ENCODE measurements at regions not wholly inside any gene's neighbourhood (a gene's known extent, or its start where the extent isn't known, plus 50 kb on each side); places are given as distances from the start of the nearest gene placed in this dataset.

DNA sequence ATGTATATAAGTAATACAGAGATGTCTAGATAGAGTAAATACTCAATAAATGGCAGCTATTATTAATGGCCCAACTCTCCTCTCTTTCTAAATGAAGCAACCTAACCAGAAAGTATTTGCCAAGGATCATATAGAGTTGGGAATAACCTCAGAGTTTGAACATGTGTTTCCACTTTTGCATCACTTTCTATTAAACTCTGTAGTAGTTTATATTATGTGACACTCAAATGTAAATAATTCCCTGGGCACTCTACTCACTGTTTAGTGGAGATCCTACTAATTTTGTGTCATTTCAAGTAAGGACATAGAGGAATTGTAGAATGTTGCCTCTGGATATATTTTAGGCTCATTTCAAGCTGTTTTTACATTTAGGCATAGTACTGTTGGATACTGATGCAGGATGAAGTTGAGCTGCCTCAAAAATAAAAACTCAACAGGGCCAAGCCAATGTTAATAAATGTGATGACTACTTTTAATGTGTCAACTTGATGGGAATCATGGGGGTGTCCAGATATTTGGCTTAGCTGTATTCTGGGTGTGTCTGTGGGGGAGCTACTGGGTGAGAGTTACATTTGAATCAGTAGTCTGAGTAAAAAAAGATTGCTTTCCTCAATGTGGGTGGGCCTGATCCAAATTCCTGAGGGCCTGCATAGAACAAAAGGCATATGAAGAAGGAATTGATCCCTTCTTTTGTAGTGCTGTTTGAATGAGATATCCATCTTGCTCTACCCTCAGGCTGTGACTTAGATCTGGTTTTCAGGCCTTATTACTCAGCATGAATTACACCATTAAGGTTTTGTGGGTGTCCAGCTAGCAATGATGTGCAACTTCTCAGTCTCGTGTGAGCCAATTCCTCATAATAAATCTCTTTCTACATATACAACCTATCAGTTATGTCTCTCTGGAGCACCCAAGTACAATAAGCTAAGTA, 1368.2 kb downstream of the STIM2 start:
- Histone ChIP-seq H3K27ac (no peak overlapping the region), H3K9ac (ENCODE audit: insufficient read length) (no peak overlapping the region), H3K36me3 (ENCODE audit: insufficient read depth, low read length) (no peaks in the 10 kb centered on the region), H3K4me3 (no peak overlapping the region), H3K9me3 (ENCODE audit: low read depth, low read length) (no peaks in the 10 kb centered on the region)
- no peak for TF ChIP-seq EZH2 (IDR thresholded peaks at IDR 0.05)
- TF ChIP-seq POLR2AphosphoS5 (IDR thresholded peaks at IDR 0.05; ENCODE audit: borderline replicate concordance, low read depth, low read length), result no peak
- no peak for TF ChIP-seq FOXP2 (optimal IDR thresholded peaks at IDR 0.05; ENCODE audit: control extremely low read depth, extremely low read length, insufficient read depth)
- no peak for DNase-seq (ENCODE audit: low read depth, low spot score)

DNA sequence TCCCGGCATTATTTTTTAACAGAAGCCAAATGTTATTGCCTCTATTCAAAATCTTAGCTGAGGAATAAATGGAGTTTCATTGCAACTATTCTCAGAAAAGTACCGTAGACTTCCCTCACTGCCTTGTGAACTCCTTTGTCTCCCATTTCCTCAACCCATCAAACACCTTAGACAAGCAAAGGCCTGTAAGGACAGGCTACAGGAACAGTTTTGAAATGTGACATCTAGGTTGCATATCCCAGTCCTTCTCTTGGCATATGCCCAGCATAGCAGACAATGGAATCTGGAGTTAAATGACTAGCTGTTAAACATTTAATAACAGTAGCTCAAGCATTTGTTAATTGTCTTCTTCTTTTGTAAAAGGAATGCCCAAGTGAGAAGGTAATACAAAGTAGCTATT, 1371.7 kb downstream of the STIM2 start:
- Histone ChIP-seq H3K9me3 (ENCODE audit: low read depth, low read length) (no peaks in the 10 kb centered on the region), H3K27ac (no peak overlapping the region), H3K4me3 (no peak overlapping the region), H3K36me3 (ENCODE audit: insufficient read depth, low read length) (no peaks in the 10 kb centered on the region), H3K9ac (ENCODE audit: insufficient read length) (no peak overlapping the region)
- TF ChIP-seq FOXP2 (optimal IDR thresholded peaks at IDR 0.05; ENCODE audit: control extremely low read depth, extremely low read length, insufficient read depth), result no peak
- no peak for TF ChIP-seq EZH2 (IDR thresholded peaks at IDR 0.05)
- no peak for TF ChIP-seq POLR2AphosphoS5 (IDR thresholded peaks at IDR 0.05; ENCODE audit: borderline replicate concordance, low read depth, low read length)
- DNase-seq (ENCODE audit: low read depth, low spot score), result no peak

DNA sequence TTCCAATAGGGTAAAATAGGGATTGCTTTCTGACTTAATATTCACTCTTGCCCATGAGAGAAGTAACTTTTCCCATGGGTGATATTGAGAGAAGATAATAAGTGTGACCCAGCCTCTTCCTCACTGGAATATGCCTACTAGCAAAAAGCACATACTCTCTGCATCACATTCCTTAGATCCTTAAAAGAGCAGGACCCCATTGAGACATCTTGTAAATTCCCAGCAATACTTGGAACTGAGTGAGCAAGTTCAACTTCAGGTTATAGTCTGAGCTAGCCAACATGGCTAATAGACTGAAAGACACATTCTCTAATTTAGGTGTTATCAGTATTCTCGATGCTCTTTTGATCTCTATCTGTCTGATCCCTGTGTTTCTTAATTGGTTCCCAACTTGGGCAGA, 1372.3 kb downstream of the STIM2 start:
- TF ChIP-seq FOXP2 (optimal IDR thresholded peaks at IDR 0.05; ENCODE audit: control extremely low read depth, extremely low read length, insufficient read depth) (no peak), EZH2 (IDR thresholded peaks at IDR 0.05) (no peak), POLR2AphosphoS5 (IDR thresholded peaks at IDR 0.05; ENCODE audit: borderline replicate concordance, low read depth, low read length) (no peak)
- no peak for DNase-seq (ENCODE audit: low read depth, low spot score)
- Histone ChIP-seq H3K9ac (ENCODE audit: insufficient read length) (no peak overlapping the region), H3K36me3 (ENCODE audit: insufficient read depth, low read length) (no peaks in the 10 kb centered on the region), H3K9me3 (ENCODE audit: low read depth, low read length) (no peaks in the 10 kb centered on the region), H3K27ac (no peak overlapping the region), H3K4me3 (no peak overlapping the region)

GRCh38 chr4:28233724-28234123, 1373.1 kb downstream of the STIM2 start:
- H3K27ac ChIP-seq, result no peak overlapping the region
- no peak overlapping the region for H3K4me3 ChIP-seq
- no peaks in the 10 kb centered on the region for H3K9me3 ChIP-seq (ENCODE audit: low read depth, low read length)
- DNase-seq (ENCODE audit: low read depth, low spot score), result no peak
- no peaks in the 10 kb centered on the region for H3K36me3 ChIP-seq (ENCODE audit: insufficient read depth, low read length)
- no peak for TF ChIP-seq EZH2 (IDR thresholded peaks at IDR 0.05)
- no peak for TF ChIP-seq POLR2AphosphoS5 (IDR thresholded peaks at IDR 0.05; ENCODE audit: borderline replicate concordance, low read depth, low read length)
- TF ChIP-seq FOXP2 (optimal IDR thresholded peaks at IDR 0.05; ENCODE audit: control extremely low read depth, extremely low read length, insufficient read depth), result no peak
- H3K9ac ChIP-seq (ENCODE audit: insufficient read length), result no peak overlapping the region

DNA sequence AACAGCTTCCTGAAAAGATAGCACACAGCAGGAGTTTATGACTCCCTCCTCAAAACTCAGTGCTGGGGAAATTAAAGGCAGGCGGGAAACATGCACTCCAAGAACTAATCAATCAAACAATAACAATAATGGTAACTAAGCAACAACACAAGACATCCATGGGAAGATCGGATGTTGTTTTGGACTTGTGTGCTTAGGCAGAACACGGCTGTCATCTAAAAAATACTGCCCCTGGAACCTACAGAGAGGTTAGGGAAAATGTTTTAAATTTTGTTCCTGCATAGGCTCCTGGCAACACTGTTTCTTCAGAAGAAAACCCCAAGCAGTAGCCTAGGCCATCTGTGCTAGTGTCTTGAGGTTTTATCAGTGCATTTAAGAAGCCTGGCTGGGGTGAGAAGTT, 1378.2 kb downstream of the STIM2 start:
- no peaks in the 10 kb centered on the region for H3K36me3 ChIP-seq (ENCODE audit: insufficient read depth, low read length)
- TF ChIP-seq EZH2 (IDR thresholded peaks at IDR 0.05) (no peak), POLR2AphosphoS5 (IDR thresholded peaks at IDR 0.05; ENCODE audit: borderline replicate concordance, low read depth, low read length) (no peak), FOXP2 (optimal IDR thresholded peaks at IDR 0.05; ENCODE audit: control extremely low read depth, extremely low read length, insufficient read depth) (no peak)
- H3K27ac ChIP-seq, result no peak overlapping the region
- H3K4me3 ChIP-seq, result no peak overlapping the region
- no peak overlapping the region for H3K9ac ChIP-seq (ENCODE audit: insufficient read length)
- H3K9me3 ChIP-seq (ENCODE audit: low read depth, low read length), result no peaks in the 10 kb centered on the region
- no peak for DNase-seq (ENCODE audit: low read depth, low spot score)

GRCh38 chr4:28241021-28241420, 1380.4 kb downstream of the STIM2 start:
- Histone ChIP-seq H3K9ac (ENCODE audit: insufficient read length) (no peak overlapping the region), H3K4me3 (no peak overlapping the region), H3K36me3 (ENCODE audit: insufficient read depth, low read length) (no peaks in the 10 kb centered on the region), H3K9me3 (ENCODE audit: low read depth, low read length) (no peaks in the 10 kb centered on the region), H3K27ac (no peak overlapping the region)
- DNase-seq (ENCODE audit: low read depth, low spot score), result no peak
- TF ChIP-seq EZH2 (IDR thresholded peaks at IDR 0.05) (no peak), FOXP2 (optimal IDR thresholded peaks at IDR 0.05; ENCODE audit: control extremely low read depth, extremely low read length, insufficient read depth) (no peak), POLR2AphosphoS5 (IDR thresholded peaks at IDR 0.05; ENCODE audit: borderline replicate concordance, low read depth, low read length) (no peak)

- Histone ChIP-seq H3K27ac (no peak overlapping the region), H3K9ac (ENCODE audit: insufficient read length) (no peak overlapping the region), H3K36me3 (ENCODE audit: insufficient read depth, low read length) (no peaks in the 10 kb centered on the region), H3K9me3 (ENCODE audit: low read depth, low read length) (no peaks in the 10 kb centered on the region), H3K4me3 (no peak overlapping the region)
- TF ChIP-seq EZH2 (IDR thresholded peaks at IDR 0.05), result no peak
- TF ChIP-seq POLR2AphosphoS5 (IDR thresholded peaks at IDR 0.05; ENCODE audit: borderline replicate concordance, low read depth, low read length), result no peak
- no peak for TF ChIP-seq FOXP2 (optimal IDR thresholded peaks at IDR 0.05; ENCODE audit: control extremely low read depth, extremely low read length, insufficient read depth)
- no peak for DNase-seq (ENCODE audit: low read depth, low spot score)
These were observed 1387.2 kb downstream of the STIM2 start for GRCh38 chr4:28247805-28248204.

GRCh38 chr4:28248269-28248668, 1387.6 kb downstream of the STIM2 start:
- H3K4me3 ChIP-seq, result no peak overlapping the region
- no peaks in the 10 kb centered on the region for H3K36me3 ChIP-seq (ENCODE audit: insufficient read depth, low read length)
- H3K27ac ChIP-seq, result no peak overlapping the region
- no peak for DNase-seq (ENCODE audit: low read depth, low spot score)
- H3K9me3 ChIP-seq (ENCODE audit: low read depth, low read length), result no peaks in the 10 kb centered on the region
- no peak overlapping the region for H3K9ac ChIP-seq (ENCODE audit: insufficient read length)
- TF ChIP-seq FOXP2 (optimal IDR thresholded peaks at IDR 0.05; ENCODE audit: control extremely low read depth, extremely low read length, insufficient read depth) (no peak), EZH2 (IDR thresholded peaks at IDR 0.05) (no peak), POLR2AphosphoS5 (IDR thresholded peaks at IDR 0.05; ENCODE audit: borderline replicate concordance, low read depth, low read length) (no peak)
